Ovary (tissue), 1 donor: ENCODE measurements at regions not wholly inside any gene's neighbourhood (a gene's known extent, or its start where the extent isn't known, plus 50 kb on each side); places are given as distances from the start of the nearest gene placed in this dataset.

Source experiments
- EP300 ChIP-seq: sonication (generic); formaldehyde crosslinking; IDR thresholded peaks from one replicate; pipeline ENCODE4 v1.6.1; 2017; ENCODE audit warnings: antibody characterized with exemption
- POLR2A ChIP-seq: fragments of 450-650 bp; IDR thresholded peaks from one replicate; pipeline ENCODE4 v1.6.1; 2017; ENCODE audit warnings: antibody characterized with exemption, mild to moderate bottlenecking, moderate library complexity

DNA sequence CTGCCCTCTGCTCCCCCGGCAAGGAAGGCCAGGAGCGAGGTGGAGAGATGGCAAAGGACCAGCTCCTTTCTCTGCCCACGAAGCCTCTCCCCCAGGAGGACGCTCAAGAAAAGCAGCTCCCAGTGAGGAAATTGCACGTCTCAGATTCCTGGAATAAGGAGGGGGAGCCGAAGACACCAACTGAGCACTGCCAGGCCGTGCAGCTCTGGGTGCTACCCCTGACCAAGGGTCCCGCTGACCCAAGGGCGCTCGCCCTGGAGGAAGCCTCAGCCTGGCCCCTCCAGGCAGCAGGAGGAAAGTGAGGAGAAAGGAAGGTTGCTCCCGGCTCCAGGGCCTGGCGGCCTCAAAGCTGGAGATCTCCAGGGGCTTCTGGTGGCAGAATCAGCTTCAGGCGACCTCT, 174.1 kb upstream of the SFSWAP start:
- TF ChIP-seq EP300 (no peak), POLR2A (no peak)
